GM23338 (cell line): ENCODE measurements at regions not wholly inside any gene's neighbourhood (a gene's known extent, or its start where the extent isn't known, plus 50 kb on each side); places are given as distances from the start of the nearest gene placed in this dataset.

Experiments
- ATAC-seq: fragments of 200-7000 bp; cut with Tn5 transposase; 3 replicates; pipeline ENCODE4 v1.9.1; 2020
- DNase-seq: peaks from one replicate; pipeline ENCODE4 v3.0.0-alpha.2; 2015; ENCODE audit warnings: low spot score
- H2AFZ ChIP-seq: fragments of 200-600 bp; sonication (generic); 2 replicates; pipeline ENCODE4 v1.8.0; 2016; ENCODE audit warnings: antibody characterized with exemption, mild to moderate bottlenecking, moderate library complexity
- H3F3A ChIP-seq: fragments of 200-600 bp; sonication (generic); replicated peaks from 2 replicates; pipeline ENCODE4 v1.8.0; 2017; ENCODE audit warnings: antibody characterized with exemption, mixed run types, low read depth
- H3K27ac ChIP-seq: fragments of 200-600 bp; sonication (generic); 2 replicates; pipeline ENCODE4 v1.6.1; 2016; ENCODE audit warnings: low read depth
- H3K27me3 ChIP-seq: fragments of 200-600 bp; sonication (generic); 2 replicates; pipeline ENCODE4 v1.8.0; 2016; ENCODE audit warnings: mild to moderate bottlenecking, mixed run types, moderate library complexity; ENCODE audit not compliant: insufficient read depth
- H3K36me3 ChIP-seq: fragments of 200-600 bp; sonication (generic); 2 replicates; pipeline ENCODE4 v1.8.0; 2016; ENCODE audit warnings: mild to moderate bottlenecking; ENCODE audit not compliant: insufficient read depth
- H3K4me1 ChIP-seq: fragments of 200-600 bp; sonication (generic); 2 replicates; pipeline ENCODE4 v1.8.0; 2016; ENCODE audit warnings: mild to moderate bottlenecking, moderate library complexity; ENCODE audit not compliant: insufficient read depth
- H3K4me2 ChIP-seq: fragments of 200-600 bp; sonication (generic); 2 replicates; pipeline ENCODE4 v1.7.1; 2017; ENCODE audit warnings: mixed run types
- H3K4me3 ChIP-seq: fragments of 200-600 bp; sonication (generic); 2 replicates; pipeline ENCODE4 v1.6.1; 2016; ENCODE audit warnings: mixed run types
- H3K79me2 ChIP-seq: fragments of 200-600 bp; sonication (generic); replicated peaks from 2 replicates; pipeline ENCODE4 v1.8.0; 2017; ENCODE audit warnings: mild to moderate bottlenecking; ENCODE audit not compliant: insufficient read depth
- H3K9me2 ChIP-seq: fragments of 200-600 bp; sonication (generic); 2 replicates; pipeline ENCODE4 v1.8.0; 2017; ENCODE audit not compliant: insufficient read depth
- H4K20me1 ChIP-seq: fragments of 200-600 bp; sonication (generic); replicated peaks from 2 replicates; pipeline ENCODE4 v1.8.0; 2017; ENCODE audit warnings: mild to moderate bottlenecking; ENCODE audit not compliant: insufficient read depth
- H3K27ac Mint-ChIP-seq: 2 replicates; pipeline ENCODE4 v1.8.0; 2020; ENCODE audit warnings: inconsistent platforms, mild to moderate bottlenecking, moderate library complexity, mixed read lengths
- H3K27me3 Mint-ChIP-seq: 3 replicates; pipeline ENCODE4 v1.8.0; 2022; ENCODE audit warnings: low read depth, mild to moderate bottlenecking, moderate library complexity, mixed read lengths, inconsistent platforms; ENCODE audit not compliant: insufficient read depth, poor library complexity
- H3K36me3 Mint-ChIP-seq: 3 replicates; pipeline ENCODE4 v1.8.0; 2021; ENCODE audit warnings: low read depth, mild to moderate bottlenecking, inconsistent platforms, moderate library complexity, mixed read lengths
- H3K4me1 Mint-ChIP-seq: 3 replicates; pipeline ENCODE4 v1.8.0; 2020; ENCODE audit warnings: mild to moderate bottlenecking, inconsistent platforms, mixed read lengths
- H3K4me3 Mint-ChIP-seq: 3 replicates; pipeline ENCODE4 v1.8.0; 2021; ENCODE audit warnings: moderate library complexity, mild to moderate bottlenecking, inconsistent platforms, mixed read lengths
- H3K9me3 Mint-ChIP-seq: 3 replicates; pipeline ENCODE4 v1.8.0; 2020; ENCODE audit warnings: moderate library complexity, mild to moderate bottlenecking, inconsistent platforms, mixed read lengths
- CREB1 ChIP-seq: fragments of 250-450 bp; sonication (Bioruptor Pico); IDR thresholded peaks from 2 replicates; pipeline ENCODE4 v1.5.0; 2020; ENCODE audit warnings: low read depth, mild to moderate bottlenecking, moderate library complexity
- CTCF ChIP-seq, 2 experiments: fragments of 200-600 bp in 1 of 2; sonication (generic) in 1 of 2; conservative IDR thresholded peaks; 2 replicates each; pipeline versions ENCODE4 v1.5.1 to v1.6.1; 2016 to 2017; ENCODE audit warnings: antibody characterized with exemption in 2 of 2, low read depth in 2 of 2, mild to moderate bottlenecking in 2 of 2, moderate library complexity in 1 of 2
- ETS1 ChIP-seq: IDR thresholded peaks from 2 replicates; pipeline ENCODE4 v1.6.1; 2016; ENCODE audit warnings: antibody characterized with exemption
- EZH2 ChIP-seq: fragments of 200-600 bp; sonication (generic); IDR thresholded peaks from one replicate; pipeline ENCODE4 v1.8.0; 2017; ENCODE audit warnings: antibody characterized with exemption, mild to moderate bottlenecking, low read depth; ENCODE audit not compliant: unreplicated experiment
- EZH2phosphoT487 ChIP-seq: fragments of 200-600 bp; sonication (generic); IDR thresholded peaks from one replicate; pipeline ENCODE4 v1.8.1; 2018; ENCODE audit warnings: antibody characterized with exemption; ENCODE audit not compliant: unreplicated experiment
- JUNB ChIP-seq: IDR thresholded peaks from one replicate; pipeline ENCODE4 v1.6.1; 2016; ENCODE audit warnings: antibody characterized with exemption; ENCODE audit not compliant: unreplicated experiment
- NANOG ChIP-seq: IDR thresholded peaks from 2 replicates; pipeline ENCODE4 v1.6.1; 2016; ENCODE audit warnings: antibody characterized with exemption, borderline replicate concordance
- POLR2AphosphoS5 ChIP-seq: IDR thresholded peaks from 2 replicates; pipeline ENCODE4 v1.6.1; 2016; ENCODE audit warnings: antibody characterized with exemption, low read depth
- REST ChIP-seq: IDR thresholded peaks from one replicate; pipeline ENCODE4 v1.6.1; 2018; ENCODE audit warnings: antibody characterized with exemption; ENCODE audit not compliant: unreplicated experiment
- STAT1 ChIP-seq: IDR thresholded peaks from one replicate; pipeline ENCODE4 v1.6.1; 2016; ENCODE audit warnings: antibody characterized with exemption; ENCODE audit not compliant: unreplicated experiment
- ZNF114 ChIP-seq: fragments of 250-450 bp; sonication (Bioruptor Pico); IDR thresholded peaks from 2 replicates; pipeline ENCODE4 v1.5.0; 2020; ENCODE audit warnings: mild to moderate bottlenecking, moderate library complexity
- ZNF331 ChIP-seq: fragments of 250-450 bp; sonication (Bioruptor Pico); IDR thresholded peaks from 2 replicates; pipeline ENCODE4 v1.5.0; 2020; ENCODE audit warnings: low read depth, mild to moderate bottlenecking, moderate library complexity
- ZNF462 ChIP-seq: fragments of 250-450 bp; sonication (Bioruptor Pico); IDR thresholded peaks from 2 replicates; pipeline ENCODE4 v1.5.0; 2020; ENCODE audit warnings: mild to moderate bottlenecking, moderate library complexity

GRCh38 chr18:28635530-28635929 lies 458.6 kb upstream of the CDH2 start:
- no peak for TF ChIP-seq ZNF114 (CRISPR knock-in tag)
- TF ChIP-seq EZH2, result no peak
- no peak for TF ChIP-seq ETS1
- no peak for TF ChIP-seq JUNB
- TF ChIP-seq REST, result no peak
- no peak for TF ChIP-seq POLR2AphosphoS5
- no peak for TF ChIP-seq EZH2phosphoT487
- TF ChIP-seq ZNF331 (CRISPR knock-in tag), result no peak
- no peak for TF ChIP-seq NANOG
- no peak for TF ChIP-seq ZNF462 (CRISPR knock-in tag)
- no peak for TF ChIP-seq CTCF (conservative IDR thresholded peaks at IDR 0.05; ENCODE audit: low read depth in 2 of 2)
- no peak for TF ChIP-seq STAT1
- no peak for TF ChIP-seq CREB1
- no peak for ATAC-seq
- Mint-ChIP-seq H3K4me1 (no peaks in the 10 kb centered on the region), H3K36me3 (no peaks in the 10 kb centered on the region), H3K4me3 (no peak overlapping the region), H3K27me3 (no peaks in the 10 kb centered on the region), H3K27ac (no peak overlapping the region), H3K9me3 (no peaks in the 10 kb centered on the region; the same call in 2 of the 3 replicates)
- Histone ChIP-seq H3K27ac (no peak overlapping the region), H2AFZ (no peak overlapping the region), H3K4me1 (no peaks in the 10 kb centered on the region), H3K79me2 (no peaks in the 10 kb centered on the region), H3K4me3 (no peak overlapping the region), H3K4me2 (no peak overlapping the region), H3K9me2 (no peaks in the 10 kb centered on the region), H3K27me3 (no peaks in the 10 kb centered on the region), H3K36me3 (no peaks in the 10 kb centered on the region), H4K20me1 (no peaks in the 10 kb centered on the region), H3F3A (no peaks in the 10 kb centered on the region)
- no peak for DNase-seq
